Left forelimb (tissue), 1 donor: ENCODE measurements at regions not wholly inside any gene's neighbourhood (a gene's known extent, or its start where the extent isn't known, plus 50 kb on each side); places are given as distances from the start of the nearest gene placed in this dataset.

Experiments used
- DNase-seq: peaks from one replicate; pipeline ENCODE4 v3.0.0-alpha.2; 2018; ENCODE audit warnings: low spot score

DNA sequence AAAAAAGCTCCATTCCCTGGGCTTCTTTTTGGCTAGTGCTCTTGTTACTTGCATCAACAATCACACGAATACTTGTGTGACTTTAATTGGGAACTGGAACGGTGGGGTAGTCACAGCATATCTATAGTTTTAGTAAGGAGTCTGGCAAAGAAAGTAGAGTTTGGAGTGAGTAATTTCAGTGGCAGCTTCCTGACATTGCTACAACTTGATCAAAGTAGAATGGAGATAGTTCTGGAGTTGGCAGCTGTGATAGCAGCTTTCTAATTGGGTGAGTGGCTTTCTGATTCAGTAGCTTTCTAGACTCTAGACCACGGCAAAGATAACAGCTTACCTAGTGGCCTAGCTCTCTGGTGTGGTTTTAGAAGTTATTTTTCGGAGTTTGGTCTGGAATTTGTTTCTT is 475.0 kb downstream of the TUSC7 start:
- DNase-seq = no peak

DNA sequence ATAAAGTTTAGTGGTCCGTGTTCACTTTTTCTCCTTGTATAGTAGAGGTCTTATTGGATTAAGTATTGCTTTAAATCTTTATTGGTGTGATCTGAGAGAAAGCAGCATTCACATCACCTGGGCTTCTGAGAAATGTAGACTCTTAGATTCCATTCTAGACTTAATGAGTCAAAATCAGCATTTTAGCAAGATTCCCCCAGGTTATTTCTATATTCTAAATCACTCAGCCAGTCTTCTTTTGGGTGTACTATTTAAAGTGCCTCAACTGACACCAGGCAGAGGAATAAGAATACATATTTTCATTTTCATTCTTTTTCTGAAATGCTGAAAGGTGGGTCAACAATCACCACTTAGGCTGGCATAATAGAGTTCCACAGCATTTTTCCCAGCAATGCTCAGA is 481.7 kb downstream of the TUSC7 start:
- no peak for DNase-seq

DNA sequence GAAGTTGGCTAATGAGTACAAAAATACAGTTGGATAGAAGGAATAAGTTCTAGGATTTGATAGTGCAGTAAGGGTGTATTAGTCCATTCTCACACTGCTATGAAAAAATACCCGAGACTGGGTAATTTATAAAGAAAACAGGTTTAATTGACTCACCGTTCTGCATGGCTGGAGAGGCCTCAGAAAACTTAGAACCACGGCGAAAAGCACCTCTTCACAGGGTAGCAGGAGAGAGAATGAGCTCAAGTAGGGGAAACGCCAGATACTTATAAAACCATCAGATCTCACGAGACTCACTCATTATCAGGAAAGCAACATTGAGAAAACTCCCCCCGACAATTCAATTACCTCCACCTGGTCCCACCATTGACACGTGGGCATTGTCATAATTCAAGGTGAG is 483.3 kb downstream of the TUSC7 start:
- no peak for DNase-seq

DNA sequence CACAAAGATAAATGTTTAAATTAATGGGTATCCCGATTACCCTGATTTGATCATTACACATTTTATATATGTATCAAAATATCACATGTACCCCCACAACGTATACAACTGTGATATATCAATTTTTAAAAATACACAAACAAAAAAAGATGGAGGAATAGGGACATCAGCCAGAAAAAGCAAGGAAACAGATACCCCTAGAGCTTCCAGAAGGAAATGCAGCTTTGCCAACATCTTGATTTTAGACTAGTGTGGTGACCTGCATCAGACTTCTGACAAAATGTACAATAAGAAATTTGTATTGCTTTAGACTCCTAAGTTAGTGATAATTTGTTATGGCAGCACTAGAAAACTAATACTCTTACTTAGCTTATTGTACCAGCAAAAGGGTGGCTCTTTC is 483.8 kb downstream of the TUSC7 start:
- no peak for DNase-seq

DNA sequence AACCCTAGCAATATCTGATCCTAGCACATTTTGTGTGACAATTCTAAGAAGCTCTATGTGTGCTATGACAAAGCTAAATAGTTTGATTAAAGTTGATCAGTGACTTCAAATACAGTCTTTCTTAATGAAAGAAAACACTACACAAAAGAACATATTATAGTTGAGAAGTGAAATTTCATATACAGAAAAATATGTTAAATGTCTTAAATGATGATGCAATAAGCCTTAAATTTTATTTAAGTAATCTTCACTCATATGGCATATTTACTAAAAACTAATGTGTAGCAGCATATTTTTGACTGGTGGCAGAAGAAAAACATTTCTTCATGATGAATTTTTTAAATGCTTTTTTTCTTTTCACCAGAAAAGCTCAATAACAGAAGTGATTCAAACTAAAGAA is 485.5 kb downstream of the TUSC7 start:
- no peak for DNase-seq

DNA sequence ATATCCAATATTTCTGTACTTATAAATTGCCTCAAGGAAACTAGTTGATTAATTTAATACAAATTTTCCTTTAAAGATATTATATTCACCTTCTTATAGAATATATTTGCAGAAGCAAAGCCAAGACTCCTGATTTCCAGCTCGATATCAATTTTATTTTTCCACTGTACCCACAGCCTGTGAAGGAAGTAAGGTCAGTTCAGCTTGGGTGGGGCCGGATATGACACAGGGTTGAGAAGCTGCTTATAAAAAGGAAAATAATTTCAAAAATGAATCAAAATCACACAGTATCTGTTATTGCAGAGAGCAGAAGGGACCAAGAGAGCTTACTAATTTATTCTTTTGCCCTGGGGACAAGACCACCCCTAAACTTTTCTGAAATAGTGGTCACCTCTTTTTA is 491.4 kb downstream of the TUSC7 start:
- DNase-seq = no peak

DNA sequence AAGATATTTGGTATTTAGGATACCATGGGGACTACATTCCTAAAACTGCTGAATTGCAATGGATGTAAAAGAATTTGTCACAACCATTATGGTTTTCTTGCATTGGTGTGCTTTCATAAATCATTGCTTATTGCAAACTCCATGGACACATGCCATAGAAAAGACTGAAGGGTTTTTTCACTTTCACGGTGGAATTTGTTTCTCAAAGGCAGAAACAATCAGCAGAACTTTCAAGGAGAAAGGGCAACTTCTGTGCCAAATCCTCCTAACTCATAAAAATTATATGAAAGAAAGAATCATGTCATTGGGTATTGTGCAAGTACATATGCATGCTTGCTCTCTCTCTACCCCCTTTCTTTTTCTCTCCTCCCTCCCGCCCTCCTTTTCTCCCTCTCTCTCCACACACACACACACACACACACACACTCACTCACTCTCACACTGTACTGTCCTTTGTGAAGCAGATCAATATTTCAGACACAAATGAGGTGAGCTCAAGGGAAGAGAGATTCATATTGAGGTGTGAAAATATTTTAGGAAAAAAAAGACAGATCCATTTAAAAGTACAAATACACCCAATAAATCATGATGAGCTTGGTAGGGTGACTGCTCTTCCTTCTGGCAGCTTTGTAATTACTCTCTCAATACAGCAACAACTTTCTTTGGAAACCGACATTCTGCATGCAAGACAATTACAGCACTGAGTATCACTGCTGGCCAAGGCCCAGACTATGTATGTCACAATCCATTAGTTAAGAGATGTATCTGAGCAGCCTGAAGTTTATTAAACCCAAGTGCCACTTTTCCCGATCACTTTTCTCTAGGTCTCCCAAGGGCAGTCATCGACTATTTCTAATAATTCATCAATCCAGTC is 492.6 kb downstream of the TUSC7 start:
- no peak for DNase-seq

DNA sequence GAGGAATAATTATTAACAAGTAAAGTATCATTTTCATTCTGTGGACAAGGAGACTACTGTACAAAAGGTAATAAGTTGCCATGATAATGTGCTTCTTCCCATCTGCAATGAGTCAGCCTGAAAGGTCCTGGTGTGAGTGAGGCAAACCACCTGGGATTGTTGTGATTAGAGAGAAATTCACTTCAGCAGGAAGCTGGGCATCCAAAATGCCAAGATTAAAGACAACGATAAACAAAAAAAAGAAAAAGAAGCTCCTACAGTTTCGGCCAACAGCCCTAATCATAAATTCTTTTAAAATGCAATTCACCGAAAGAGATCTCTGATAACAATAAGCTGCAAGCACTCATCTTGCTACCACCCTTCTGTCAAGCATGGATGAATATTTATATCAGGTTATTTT is 507.8 kb downstream of the TUSC7 start:
- no peak for DNase-seq

DNA sequence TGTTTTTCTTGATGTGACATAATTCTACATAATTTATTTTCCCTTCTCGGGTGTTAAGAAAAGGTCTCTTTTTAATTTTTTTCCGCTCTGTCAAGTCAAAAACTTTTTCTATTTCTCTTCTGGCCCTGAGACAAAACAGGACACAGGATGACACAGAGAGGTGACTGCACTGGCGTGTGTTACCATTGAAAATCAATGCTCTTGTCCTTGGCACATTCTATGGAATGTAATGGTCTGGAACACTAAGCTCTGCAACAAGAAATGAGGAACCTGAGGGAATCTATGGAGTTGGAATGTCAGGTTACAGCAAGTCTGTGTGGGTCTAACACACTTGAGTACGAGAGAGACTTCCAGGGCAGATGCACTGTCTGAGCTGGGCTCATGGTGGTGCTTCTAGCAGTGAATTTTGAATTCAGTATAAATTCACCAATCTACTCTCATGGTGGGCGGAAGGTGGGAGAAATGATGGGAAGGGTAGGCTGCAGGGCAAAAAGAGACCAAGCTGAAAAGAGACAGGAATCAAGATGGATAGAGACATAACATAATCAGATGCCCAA is 508.3 kb downstream of the TUSC7 start:
- no peak for DNase-seq

DNA sequence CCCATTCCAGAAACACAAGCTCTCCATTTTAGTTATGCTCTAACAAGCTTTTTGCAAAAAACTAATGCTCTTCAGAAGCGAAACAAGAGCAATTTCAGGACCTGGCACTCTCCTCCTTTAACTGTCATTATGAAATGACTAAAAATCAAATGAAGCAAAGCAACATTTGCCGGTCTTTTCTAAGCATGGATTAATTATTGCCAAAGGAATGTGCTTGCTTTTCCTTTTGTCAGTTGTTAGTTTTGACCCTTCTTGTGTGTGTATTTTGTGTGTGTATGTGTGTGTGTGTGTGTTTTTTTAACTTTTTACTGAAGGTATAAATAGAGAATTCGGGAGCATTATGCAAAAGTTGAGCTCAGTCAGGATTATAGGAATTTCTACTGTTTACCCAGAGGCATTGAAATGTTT is 509.1 kb downstream of the TUSC7 start:
- no peak for DNase-seq

DNA sequence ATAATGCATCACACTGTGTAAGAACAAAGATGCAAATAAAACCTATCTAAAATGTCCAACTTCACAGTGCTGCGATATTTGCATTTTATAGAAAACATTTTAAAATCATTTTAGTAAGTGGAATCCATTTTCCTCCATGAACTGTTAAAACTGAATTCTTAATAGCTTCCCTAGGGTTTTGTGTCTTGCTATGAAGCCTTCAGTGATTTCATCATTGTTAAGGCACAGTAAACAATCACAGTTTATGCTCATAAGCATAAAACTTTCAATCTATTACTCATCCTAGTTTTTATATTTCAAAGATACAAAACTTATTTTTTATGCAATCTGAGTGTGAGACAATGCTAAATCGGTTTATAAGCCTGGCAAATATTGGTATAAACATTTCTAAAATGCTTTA is 509.7 kb downstream of the TUSC7 start:
- DNase-seq = no peak

DNA sequence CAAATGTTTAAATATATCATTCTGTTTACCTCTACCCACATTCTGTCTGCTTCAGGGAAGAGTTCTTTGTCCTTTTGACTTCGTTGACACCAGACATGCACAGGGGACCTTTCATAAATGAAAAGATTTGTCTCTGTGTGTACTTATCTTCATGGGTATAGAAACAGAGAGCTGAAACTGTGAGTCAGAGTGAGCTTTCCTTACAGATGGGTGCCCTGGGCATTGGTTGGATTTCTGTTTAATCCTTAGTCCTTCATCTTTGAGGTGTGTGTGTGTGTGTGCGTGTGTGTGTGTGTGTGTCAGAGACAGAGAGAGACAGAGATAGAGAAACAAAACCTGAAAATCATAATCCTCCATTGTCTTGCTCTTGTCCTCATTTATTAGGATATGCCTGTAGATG is 517.4 kb downstream of the TUSC7 start:
- DNase-seq = no peak

DNA sequence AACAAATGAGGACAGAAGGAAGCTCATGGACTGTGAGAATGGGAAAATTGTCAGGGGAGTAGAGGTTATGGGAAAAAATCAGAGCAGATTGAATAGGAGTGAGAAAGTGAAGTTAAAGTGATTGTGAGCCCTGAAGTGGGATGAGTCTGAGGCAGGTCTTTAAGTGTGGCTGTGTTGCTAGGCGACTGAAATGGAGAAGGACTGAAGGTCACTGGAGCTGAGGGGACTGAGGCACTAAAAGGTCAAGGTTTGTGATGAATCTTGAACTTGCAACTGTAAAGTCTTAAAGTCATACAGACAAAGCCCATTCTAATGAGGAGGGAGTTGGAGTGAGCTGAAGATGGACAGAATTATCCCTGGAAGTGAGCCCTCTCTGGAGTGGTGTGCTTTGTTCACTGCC is 518.9 kb downstream of the TUSC7 start:
- no peak for DNase-seq

DNA sequence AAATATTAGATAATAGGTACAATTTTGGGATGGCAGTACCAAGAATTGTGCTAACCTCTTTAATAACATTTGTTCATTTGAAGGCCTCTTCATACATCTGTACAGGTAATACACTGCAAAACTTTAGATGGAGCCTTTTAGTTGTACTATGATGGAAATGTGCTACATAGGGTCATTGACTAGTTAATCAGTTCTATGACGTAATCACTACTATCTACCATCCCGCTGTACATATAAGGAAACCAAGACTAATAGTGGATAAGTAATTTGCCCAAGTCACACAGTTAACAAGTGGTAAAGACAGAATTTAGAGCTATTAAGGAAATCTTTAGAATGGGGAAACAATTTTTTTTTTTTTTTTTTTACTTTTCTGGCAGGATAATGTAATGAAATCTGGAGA is 521.3 kb downstream of the TUSC7 start:
- no peak for DNase-seq

DNA sequence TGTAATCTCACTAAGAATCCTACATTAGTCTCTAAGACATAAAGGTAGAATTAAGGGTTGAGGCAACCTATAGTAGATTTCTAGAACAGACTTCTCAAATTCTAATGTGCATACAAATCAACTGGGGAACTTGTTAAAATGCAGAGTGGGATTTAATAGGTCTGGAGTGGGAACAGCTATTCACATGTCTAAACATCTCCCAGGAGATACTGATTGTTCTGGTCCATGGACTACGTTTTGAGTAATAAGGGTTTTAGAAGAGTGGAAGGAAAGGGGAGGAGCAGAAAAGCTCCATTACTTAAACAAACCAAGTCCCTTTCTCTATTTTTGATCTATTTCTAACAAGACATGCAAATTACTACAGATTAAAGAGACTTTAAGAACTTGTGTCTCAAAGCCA is 524.8 kb downstream of the TUSC7 start:
- DNase-seq = no peak

DNA sequence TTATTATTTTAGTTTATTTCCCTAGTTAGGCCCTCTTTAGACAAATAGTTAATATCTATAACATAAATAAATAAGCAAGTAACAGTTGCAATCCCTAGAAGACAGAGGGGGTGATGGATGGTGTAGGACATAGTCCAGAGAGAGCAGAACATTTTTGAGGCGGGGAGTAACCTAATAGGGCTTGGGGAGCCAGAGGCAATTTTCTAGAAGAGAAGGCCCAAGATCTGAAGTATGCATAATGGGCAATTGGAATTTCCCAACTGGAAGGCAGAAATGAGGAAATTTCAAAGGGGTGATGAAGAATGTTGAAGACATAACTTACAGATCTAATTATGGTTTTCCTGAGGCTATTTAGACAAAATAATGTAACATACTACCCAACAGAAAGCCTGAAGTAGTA is 525.7 kb downstream of the TUSC7 start:
- no peak for DNase-seq

DNA sequence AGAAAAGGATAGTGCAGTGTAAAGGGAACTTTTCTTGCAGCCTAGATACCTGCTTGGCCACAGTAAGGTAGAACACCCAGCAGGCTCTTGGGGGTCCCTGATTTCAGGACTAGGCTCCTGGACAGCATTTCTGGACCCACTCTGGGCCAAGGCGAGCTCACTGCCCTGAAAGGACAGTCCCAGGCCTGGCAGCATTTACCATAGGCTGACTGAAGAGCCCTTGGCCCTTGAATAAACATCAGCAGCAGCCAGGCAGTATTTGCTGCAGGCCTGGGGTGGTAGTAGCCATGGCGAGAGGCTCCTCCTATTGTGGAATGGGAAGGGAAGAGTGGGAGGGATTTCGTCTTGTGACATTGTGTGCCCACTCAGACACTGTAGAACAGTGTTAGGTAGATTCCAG is 529.2 kb downstream of the TUSC7 start:
- DNase-seq = no peak

DNA sequence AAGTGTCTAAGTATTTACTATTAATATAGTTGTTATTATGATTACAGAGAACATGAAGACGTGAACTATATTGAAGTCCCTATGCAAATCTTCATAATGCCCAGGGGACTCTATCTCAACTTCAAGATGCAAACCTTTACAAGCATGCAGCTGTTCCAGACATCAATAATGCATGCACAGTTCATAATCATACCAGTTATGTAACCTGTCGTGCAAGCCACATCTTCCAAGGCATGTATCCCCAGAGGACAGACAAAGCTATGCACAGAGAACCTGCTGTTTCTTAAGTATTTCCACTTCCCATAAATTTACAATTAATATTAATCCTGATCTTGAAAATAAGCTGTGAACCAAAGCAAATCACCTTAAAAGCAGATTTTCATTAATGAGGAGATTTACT is 534.1 kb downstream of the TUSC7 start:
- no peak for DNase-seq

DNA sequence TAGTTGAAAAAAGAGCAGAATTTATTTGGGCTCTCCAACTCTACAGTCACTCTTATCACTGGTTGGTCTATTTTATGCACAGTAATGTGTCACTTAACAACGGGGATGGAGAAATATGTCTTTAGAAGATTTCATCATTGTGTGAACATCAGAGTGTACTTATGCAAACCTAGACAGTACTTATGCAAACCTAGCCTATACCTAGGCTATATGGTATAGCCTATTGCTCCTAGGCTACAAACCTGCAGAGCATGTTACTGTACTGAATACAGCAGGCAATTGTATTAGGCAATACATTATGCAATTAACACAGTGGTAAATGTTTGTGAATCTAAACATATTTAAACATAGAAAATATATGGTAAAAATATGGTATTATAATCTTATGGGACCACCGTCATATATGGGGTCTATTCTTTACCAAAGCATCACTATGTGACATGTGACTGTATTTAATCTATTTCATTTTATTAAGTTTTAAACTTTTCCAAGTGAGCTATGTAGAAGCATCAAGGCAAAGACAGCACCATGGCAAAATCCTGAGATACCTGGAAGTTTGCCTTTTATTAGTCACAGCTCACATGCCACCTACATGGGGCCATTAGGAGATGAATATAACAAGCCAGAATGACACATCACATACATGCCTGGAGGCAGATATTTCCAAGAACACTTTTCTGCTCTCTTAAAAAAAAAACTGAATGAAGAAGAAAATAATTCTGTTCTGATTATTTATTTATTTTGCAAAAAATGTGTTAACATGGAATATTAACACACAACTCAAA is 537.4 kb downstream of the TUSC7 start:
- no peak for DNase-seq

DNA sequence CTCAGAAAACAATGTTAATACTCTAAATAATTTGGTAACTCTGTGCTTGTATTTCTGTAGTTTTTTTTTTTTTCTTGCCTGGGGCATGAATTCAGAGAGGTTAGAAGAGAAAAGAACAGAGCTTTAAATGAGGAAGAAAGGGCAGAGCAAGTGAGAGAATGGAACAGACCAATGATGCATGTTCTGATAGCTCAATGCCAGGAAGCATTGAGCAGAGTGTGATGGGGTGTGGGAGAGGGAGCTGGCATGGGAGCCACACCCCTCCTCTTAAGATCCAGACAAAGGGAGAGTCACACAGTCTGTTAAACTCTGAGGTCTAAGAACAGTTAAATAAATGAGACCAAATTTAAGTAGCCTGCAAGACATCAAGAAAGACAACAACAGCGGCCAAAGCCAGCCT is 538.6 kb downstream of the TUSC7 start:
- DNase-seq = no peak

DNA sequence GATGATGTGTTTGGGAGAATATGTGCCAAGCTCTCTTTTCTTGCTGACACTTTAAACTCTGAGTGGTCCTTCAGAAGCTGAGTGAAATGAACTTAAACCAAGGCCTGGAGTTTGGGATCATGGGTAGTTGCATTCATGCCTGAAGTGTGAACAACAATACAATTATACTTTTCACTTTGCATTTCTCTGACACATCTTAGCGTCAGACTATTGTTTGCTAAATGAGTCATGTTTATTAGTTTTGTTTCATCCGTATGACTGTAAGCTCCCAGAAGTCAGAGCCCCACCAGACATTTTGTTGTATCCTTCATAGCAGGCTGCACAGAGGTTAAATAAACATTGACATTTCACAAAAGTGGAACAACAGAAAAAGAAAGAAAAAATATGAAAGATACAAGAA is 542.6 kb downstream of the TUSC7 start:
- DNase-seq = no peak

DNA sequence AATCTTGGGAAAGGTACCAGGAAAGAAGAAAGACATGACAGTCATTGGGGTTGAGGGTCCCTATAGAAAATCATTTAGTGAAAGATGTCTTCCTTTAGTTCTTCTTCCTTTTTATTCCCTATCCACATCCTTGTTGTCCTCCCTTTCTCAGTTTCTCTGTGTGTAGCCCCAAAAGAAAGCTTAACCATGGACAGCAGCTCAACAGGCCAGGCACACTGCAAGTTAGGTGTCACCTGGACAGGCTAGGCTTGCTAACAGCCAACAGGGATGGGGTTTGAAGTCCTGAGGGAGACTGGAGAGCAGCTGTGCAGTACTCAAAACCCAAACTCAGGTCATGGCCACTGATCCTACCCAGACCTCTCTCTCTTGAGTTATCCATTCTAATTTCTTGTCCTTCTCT is 543.1 kb downstream of the TUSC7 start:
- no peak for DNase-seq

DNA sequence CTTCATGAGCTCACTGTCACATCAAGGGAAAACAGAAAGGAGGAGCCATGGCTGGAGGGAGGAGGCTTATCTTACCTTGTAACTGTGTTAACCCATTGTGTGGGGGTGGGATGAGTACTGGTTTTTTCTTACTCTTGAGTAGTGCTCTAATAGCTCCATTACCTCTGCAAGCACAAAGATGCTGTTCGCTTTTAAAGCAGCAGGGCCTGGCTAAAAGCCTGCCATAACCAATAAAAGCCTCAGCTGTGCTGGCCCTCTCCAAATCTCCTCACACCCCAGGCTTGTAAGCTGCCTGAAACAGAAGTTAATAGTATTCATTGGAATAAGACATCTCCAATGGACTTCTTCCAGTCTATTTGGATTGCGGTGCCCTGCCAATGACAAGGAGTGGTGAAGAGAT is 544.1 kb downstream of the TUSC7 start:
- no peak for DNase-seq
